ENCODE measurements at regions not wholly inside any gene's neighbourhood (a gene's known extent, or its start where the extent isn't known, plus 50 kb on each side); places are given as distances from the start of the nearest gene placed in this dataset.

GRCh38 chr12:132408626-132409494, 79.5 kb upstream of the GALNT9 start:
- no peak for DNase-seq

- no peak for DNase-seq
Measured at GRCh38 chr12:132407992-132408391, 78.6 kb upstream of the GALNT9 start.

- no peak for DNase-seq
Measured at GRCh38 chr12:132407451-132407961, 78.1 kb upstream of the GALNT9 start.

- DNase-seq, result no peak
Measured at GRCh38 chr12:132406493-132407450, 77.4 kb upstream of the GALNT9 start.

GRCh38 chr12:132405742-132406251, 76.4 kb upstream of the GALNT9 start:
- DNase-seq, result no peak

GRCh38 chr12:132404951-132405741, 75.8 kb upstream of the GALNT9 start:
- no peak for DNase-seq

- DNase-seq, result no peak
Measured at GRCh38 chr12:132404435-132404855, 75.1 kb upstream of the GALNT9 start.

- DNase-seq, result no peak
Measured at GRCh38 chr12:132403636-132404434, 74.4 kb upstream of the GALNT9 start.

- DNase-seq, result no peak
Measured at GRCh38 chr12:132402831-132403416, 73.5 kb upstream of the GALNT9 start.

- no peak for DNase-seq
Measured at GRCh38 chr12:132401982-132402381, 72.6 kb upstream of the GALNT9 start.

GRCh38 chr12:132400011-132400641, 70.7 kb upstream of the GALNT9 start:
- DNase-seq, result no peak

- no peak for DNase-seq
Measured at GRCh38 chr12:132399092-132400010, 70.0 kb upstream of the GALNT9 start.

GRCh38 chr12:132398386-132398991, 69.1 kb upstream of the GALNT9 start:
- DNase-seq, result no peak

- DNase-seq, result no peak
Measured at GRCh38 chr12:132397934-132398385, 68.6 kb upstream of the GALNT9 start.

- DNase-seq, result no peak
Measured at GRCh38 chr12:132397152-132397933, 68.0 kb upstream of the GALNT9 start.

- no peak for DNase-seq
Measured at GRCh38 chr12:132396657-132397056, 67.3 kb upstream of the GALNT9 start.

- no peak for DNase-seq
Measured at GRCh38 chr12:132395908-132396305, 66.5 kb upstream of the GALNT9 start.
